ENCODE measurements at regions not wholly inside any gene's neighbourhood (a gene's known extent, or its start where the extent isn't known, plus 50 kb on each side); places are given as distances from the start of the nearest gene placed in this dataset.
"Not testable (repeated sequence)": the region's sequence is repeated elsewhere in the genome, so short reads cannot be mapped to it uniquely, and the experiment has no call there.

DNA sequence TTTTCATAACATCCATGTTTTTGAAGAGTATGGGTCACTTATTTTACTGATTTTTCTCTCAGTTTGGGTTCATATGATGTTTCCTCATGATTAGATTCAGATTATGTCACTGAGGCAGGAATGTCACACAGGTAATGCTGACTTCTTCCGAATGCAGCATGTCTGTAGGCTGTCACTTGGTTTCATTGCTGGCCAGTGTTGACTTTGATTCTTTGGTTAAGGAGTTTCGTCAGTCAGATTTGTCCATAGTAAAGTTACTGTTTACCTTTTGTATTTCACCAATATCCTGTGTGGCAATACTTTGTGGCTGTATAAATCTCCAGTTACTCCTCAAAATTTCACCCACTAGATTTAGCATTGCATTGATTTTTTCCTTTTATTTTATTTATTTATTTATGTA, 105.6 kb downstream of the MRPL57 start:
- TF ChIP-seq, protein P1, sequence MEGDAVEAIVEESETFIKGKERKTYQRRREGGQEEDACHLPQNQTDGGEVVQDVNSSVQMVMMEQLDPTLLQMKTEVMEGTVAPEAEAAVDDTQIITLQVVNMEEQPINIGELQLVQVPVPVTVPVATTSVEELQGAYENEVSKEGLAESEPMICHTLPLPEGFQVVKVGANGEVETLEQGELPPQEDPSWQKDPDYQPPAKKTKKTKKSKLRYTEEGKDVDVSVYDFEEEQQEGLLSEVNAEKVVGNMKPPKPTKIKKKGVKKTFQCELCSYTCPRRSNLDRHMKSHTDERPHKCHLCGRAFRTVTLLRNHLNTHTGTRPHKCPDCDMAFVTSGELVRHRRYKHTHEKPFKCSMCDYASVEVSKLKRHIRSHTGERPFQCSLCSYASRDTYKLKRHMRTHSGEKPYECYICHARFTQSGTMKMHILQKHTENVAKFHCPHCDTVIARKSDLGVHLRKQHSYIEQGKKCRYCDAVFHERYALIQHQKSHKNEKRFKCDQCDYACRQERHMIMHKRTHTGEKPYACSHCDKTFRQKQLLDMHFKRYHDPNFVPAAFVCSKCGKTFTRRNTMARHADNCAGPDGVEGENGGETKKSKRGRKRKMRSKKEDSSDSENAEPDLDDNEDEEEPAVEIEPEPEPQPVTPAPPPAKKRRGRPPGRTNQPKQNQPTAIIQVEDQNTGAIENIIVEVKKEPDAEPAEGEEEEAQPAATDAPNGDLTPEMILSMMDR (IDR thresholded peaks at IDR 0.05; ENCODE audit: control insufficient read depth, extremely low read depth, insufficient read depth), result no peak
- DNase-seq (ENCODE audit: low read depth), result no peak
- no peak overlapping the region for H3K4me3 ChIP-seq (ENCODE audit: low read depth, low read length)

DNA sequence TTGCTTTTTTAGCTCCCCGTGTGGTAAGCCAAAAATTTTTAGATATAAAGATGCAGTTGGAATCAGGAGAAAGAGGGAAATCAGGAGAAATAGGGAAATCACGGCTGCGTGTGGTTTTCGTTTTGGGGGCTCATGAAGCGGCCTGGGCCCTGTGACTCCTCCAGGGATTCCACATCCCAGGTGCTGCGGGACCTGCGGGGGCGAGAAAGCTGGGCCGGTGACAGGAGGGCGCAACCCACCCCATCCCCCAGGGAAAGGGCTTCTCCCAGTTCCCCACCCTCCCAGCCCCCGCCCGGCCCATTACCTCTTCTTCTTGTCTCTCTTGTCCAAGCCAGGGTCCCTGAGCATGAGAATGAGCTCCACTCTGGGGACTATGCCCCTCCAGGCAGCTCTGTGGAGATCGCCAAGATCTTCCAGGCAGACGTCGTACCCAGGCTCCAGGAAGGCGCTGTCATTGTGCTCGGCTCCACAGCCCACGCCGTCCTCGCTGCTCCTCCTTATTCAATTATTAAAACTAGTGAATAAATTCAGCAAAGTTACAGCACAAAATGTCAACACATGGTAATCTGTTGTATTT, 111.0 kb downstream of the MRPL57 start:
- TF ChIP-seq, protein P1 (IDR thresholded peaks at IDR 0.05; ENCODE audit: control insufficient read depth, extremely low read depth, insufficient read depth), result no peak
- no peak for DNase-seq (ENCODE audit: low read depth)
- H3K4me3 ChIP-seq (ENCODE audit: low read depth, low read length), result no peak overlapping the region

DNA sequence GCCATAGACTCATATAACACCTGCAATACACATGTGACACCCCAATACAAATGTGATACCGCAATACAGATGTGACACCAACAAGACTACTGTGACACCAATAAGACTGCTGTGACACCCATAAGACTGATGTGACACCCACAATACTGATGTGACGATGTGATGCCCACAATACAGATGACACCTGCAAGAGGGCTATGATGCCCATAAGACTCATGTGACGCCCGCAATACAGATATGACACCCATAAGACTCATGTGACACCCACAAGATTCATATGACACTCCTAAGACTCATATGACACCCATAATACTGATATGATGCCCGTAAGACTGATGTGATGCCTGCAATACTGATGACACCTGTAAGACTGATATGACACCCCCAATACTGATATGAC, 113.0 kb downstream of the MRPL57 start:
- H3K4me3 ChIP-seq (ENCODE audit: low read depth, low read length), result no peak overlapping the region
- DNase-seq (ENCODE audit: low read depth), result no peak
- TF ChIP-seq, protein P1 (IDR thresholded peaks at IDR 0.05; ENCODE audit: control insufficient read depth, extremely low read depth, insufficient read depth), result no peak

DNA sequence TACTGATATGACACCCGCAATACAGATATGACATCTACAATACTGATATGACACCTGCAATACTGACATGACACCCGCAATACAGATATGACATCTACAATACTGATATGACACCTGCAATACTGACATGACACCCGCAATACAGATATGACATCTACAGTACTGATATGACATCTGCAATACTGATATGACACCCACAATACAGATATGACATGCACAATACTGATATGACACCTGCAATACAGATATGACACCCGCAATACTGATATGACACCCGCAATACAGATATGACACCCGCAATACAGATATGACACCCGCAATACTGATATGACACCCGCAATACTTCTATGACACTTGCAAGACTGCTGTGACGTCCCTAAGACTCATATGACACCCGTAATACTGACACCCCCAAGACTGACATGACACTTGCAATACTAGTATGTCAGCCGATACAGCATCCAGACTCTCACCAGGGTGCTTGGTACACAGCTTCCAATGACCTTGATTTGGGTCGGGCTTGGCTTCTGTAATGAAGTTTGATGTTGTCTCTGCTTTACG, 114.1 kb downstream of the MRPL57 start:
- H3K4me3 ChIP-seq (ENCODE audit: low read depth, low read length); DNase-seq (ENCODE audit: low read depth): not testable (repeated sequence)

DNA sequence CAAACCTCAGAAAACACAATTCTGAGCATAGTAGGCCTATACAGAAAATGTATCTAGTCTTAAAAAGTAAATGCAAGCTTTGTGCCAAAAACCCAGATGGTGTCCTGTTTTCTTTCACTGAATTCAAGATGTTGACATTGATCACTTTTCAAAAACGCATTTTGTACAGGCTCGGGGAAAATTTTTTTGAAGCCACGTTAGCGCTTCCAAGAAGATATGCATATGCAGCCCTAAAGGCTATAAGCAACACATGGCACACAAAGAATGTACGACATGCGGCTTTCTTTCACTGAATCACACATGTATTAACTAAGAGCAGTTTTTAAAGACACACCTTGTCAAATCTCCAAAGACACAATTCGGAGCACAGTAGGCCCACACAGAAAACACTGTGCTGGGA, 115.4 kb downstream of the MRPL57 start:
- DNase-seq (ENCODE audit: low read depth), result no peak
- TF ChIP-seq, protein P1 (IDR thresholded peaks at IDR 0.05; ENCODE audit: control insufficient read depth, extremely low read depth, insufficient read depth), result no peak

DNA sequence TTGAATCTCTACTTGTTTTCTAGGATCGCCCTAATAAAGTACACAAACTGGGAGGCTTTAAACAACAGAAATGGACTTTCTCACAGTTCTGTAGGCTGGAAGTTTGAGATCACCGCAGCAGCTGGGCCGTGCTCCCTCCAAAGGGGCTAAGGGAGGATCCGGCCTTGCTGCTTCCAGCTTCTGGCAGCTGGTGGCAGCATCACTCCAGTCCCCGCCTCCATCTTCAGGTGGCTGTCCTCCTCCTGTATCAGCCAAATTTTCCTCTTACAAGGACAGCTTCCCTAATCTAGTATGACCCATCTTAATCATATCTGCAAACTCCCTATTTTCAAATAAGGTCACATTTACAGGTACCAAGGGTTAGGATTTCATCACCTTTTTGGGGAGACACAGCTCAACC, 120.5 kb downstream of the MRPL57 start:
- TF ChIP-seq, protein P1 (IDR thresholded peaks at IDR 0.05; ENCODE audit: control insufficient read depth, extremely low read depth, insufficient read depth), result peak; percentile 63
- DNase-seq (ENCODE audit: low read depth), result peak; percentile 21
- H3K4me3 ChIP-seq (ENCODE audit: low read depth, low read length), result not testable (repeated sequence)

More for the DNA sequence above, 115.4 kb downstream of the MRPL57 start:
- H3K4me3 ChIP-seq (ENCODE audit: low read depth, low read length), result no peak overlapping the region

DNA sequence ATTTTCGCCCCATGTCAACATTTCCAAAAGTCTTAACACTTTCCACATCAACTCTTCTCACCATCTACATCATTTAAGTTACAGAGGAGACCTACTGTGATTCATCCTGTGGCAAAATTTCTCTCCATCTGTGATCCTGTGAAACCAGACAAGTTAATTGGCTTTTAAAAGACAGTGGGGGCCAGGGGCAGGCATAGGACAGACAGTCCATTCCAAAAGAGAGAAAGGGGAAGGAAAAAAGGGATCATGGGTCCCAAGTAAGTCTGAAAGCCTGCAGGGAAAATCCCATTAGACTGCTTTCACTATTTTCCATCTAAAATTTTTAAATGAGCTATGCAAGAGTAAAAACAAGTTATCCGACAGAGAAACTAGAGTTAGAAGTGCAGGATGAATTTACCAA, 121.0 kb downstream of the MRPL57 start:
- H3K4me3 ChIP-seq (ENCODE audit: low read depth, low read length), result peak overlapping the region; percentile 86
- no peak for DNase-seq (ENCODE audit: low read depth)
- TF ChIP-seq, protein P1 (IDR thresholded peaks at IDR 0.05; ENCODE audit: control insufficient read depth, extremely low read depth, insufficient read depth), result no peak
